HG02973 (cell line): ENCODE measurements at regions not wholly inside any gene's neighbourhood (a gene's known extent, or its start where the extent isn't known, plus 50 kb on each side); places are given as distances from the start of the nearest gene placed in this dataset.
"Not testable (repeated sequence)": the region's sequence is repeated elsewhere in the genome, so short reads cannot be mapped to it uniquely, and the experiment has no call there.

ENCODE experiments used
- ATAC-seq: cut with Tn5 transposase; IDR thresholded peaks from one replicate; pipeline ENCODE4 v1.9.1; 2021; ENCODE audit warnings: moderate library complexity; ENCODE audit not compliant: unreplicated experiment

GRCh38 chr7:152949253-152949652 is 189.7 kb downstream of the ACTR3B start:
- no peak for ATAC-seq

- ATAC-seq: no peak
These were observed 190.2 kb downstream of the ACTR3B start for GRCh38 chr7:152949790-152950189.

- no peak for ATAC-seq
These were observed 196.5 kb downstream of the ACTR3B start for GRCh38 chr7:152956006-152956405.

- ATAC-seq: no peak
These were observed 200.1 kb downstream of the ACTR3B start for GRCh38 chr7:152959610-152960009.

- not testable (repeated sequence) for ATAC-seq
These were observed 202.2 kb downstream of the ACTR3B start for GRCh38 chr7:152961796-152962195.

GRCh38 chr7:152966189-152966588 is 206.6 kb downstream of the ACTR3B start:
- ATAC-seq: no peak

GRCh38 chr7:152967958-152968357 is 208.4 kb downstream of the ACTR3B start:
- ATAC-seq: no peak

GRCh38 chr7:152968514-152968913 is 209.0 kb downstream of the ACTR3B start:
- no peak for ATAC-seq

- ATAC-seq: no peak
These were observed 209.8 kb downstream of the ACTR3B start for GRCh38 chr7:152969335-152969734.

- ATAC-seq: no peak
These were observed 210.3 kb downstream of the ACTR3B start for GRCh38 chr7:152969839-152970238.

GRCh38 chr7:152970481-152970880 is 210.9 kb downstream of the ACTR3B start:
- ATAC-seq: no peak

- ATAC-seq: no peak
These were observed 215.0 kb downstream of the ACTR3B start for GRCh38 chr7:152974577-152974976.

GRCh38 chr7:152975076-152975475 is 215.5 kb downstream of the ACTR3B start:
- ATAC-seq: no peak

- no peak for ATAC-seq
These were observed 219.8 kb downstream of the ACTR3B start for GRCh38 chr7:152979376-152979775.

GRCh38 chr7:152984421-152984820 is 224.9 kb downstream of the ACTR3B start:
- no peak for ATAC-seq

- ATAC-seq: no peak
These were observed 226.8 kb downstream of the ACTR3B start for GRCh38 chr7:152986376-152986775.

GRCh38 chr7:152987656-152988055 is 228.1 kb downstream of the ACTR3B start:
- no peak for ATAC-seq

- ATAC-seq: no peak
These were observed 230.4 kb downstream of the ACTR3B start for GRCh38 chr7:152989889-152990380.

GRCh38 chr7:152998420-152998819 is 238.9 kb downstream of the ACTR3B start:
- ATAC-seq: no peak

- no peak for ATAC-seq
These were observed 242.6 kb downstream of the ACTR3B start for GRCh38 chr7:153002115-153002514.

- no peak for ATAC-seq
These were observed 243.0 kb downstream of the ACTR3B start for GRCh38 chr7:153002572-153002971.

- no peak for ATAC-seq
These were observed 244.8 kb downstream of the ACTR3B start for GRCh38 chr7:153004341-153004740.

- no peak for ATAC-seq
These were observed 246.3 kb downstream of the ACTR3B start for GRCh38 chr7:153005750-153006435.
